NT2/D1 (cell line): ENCODE measurements at regions not wholly inside any gene's neighbourhood (a gene's known extent, or its start where the extent isn't known, plus 50 kb on each side); places are given as distances from the start of the nearest gene placed in this dataset.
A peak's percentile ranks its signal among the peaks of the same experiment; 100 is the strongest.

Source experiments
- DNase-seq: peaks from one replicate; pipeline ENCODE4 v3.0.0-alpha.2; 2011; ENCODE audit warnings: low read depth, low spot score
- H3K27me3 ChIP-seq: 2 replicates; pipeline ENCODE4 v1.6.0; 2011; ENCODE audit warnings: mild to moderate bottlenecking; ENCODE audit not compliant: insufficient read length, insufficient read depth
- H3K36me3 ChIP-seq: 2 replicates; pipeline ENCODE4 v1.6.1; 2011; ENCODE audit warnings: mild to moderate bottlenecking, low read length, mixed read lengths; ENCODE audit not compliant: insufficient read depth, insufficient read length
- H3K4me1 ChIP-seq: 2 replicates; pipeline ENCODE4 v1.5.1; 2011; ENCODE audit not compliant: insufficient read depth, insufficient read length
- H3K4me3 ChIP-seq: 2 replicates; pipeline ENCODE4 v1.5.1; 2011; ENCODE audit warnings: low read depth; ENCODE audit not compliant: insufficient read length
- H3K9ac ChIP-seq: 2 replicates; pipeline ENCODE4 v1.6.0; 2011; ENCODE audit warnings: low read depth; ENCODE audit not compliant: insufficient read length
- H3K9me3 ChIP-seq: 2 replicates; pipeline ENCODE4 v1.5.1; 2011; ENCODE audit warnings: mild to moderate bottlenecking, low read length; ENCODE audit not compliant: insufficient read depth
- SUZ12 ChIP-seq: IDR thresholded peaks from 2 replicates; pipeline ENCODE4 v1.6.1; 2011; ENCODE audit not compliant: insufficient read length, insufficient read depth; ENCODE audit errors: extremely low read depth
- YY1 ChIP-seq: IDR thresholded peaks from 2 replicates; pipeline ENCODE4 v1.6.1; 2011; ENCODE audit not compliant: insufficient read length, insufficient read depth
- ZNF274 ChIP-seq: IDR thresholded peaks from 2 replicates; pipeline ENCODE4 v1.6.1; 2011; ENCODE audit warnings: mild to moderate bottlenecking, low read depth, low read length

DNA sequence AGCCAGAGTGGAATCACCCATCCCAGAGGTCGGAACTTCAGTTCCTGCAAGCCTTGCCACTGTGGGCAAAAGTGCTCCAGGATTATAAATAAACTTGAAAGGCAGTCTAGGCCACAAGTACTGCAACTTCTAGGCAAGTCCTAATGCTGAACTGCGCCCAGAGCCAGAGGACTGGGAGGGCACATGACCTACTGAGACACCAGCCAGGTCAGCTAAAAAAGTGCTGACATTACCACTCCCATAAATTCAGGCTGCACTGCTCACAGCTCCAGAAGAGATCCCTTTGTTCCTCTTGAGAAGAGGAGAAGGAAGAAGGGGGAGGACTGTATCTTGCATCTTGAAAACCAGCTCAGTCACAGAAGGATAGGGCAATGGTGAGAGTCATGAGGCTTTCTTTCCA is 1084.1 kb upstream of the PHF14 start:
- H3K4me3 ChIP-seq: no peak overlapping the region
- no peak for DNase-seq
- H3K9ac ChIP-seq: no peak overlapping the region
- H3K4me1 ChIP-seq: no peaks in the 10 kb centered on the region
- no peaks in the 10 kb centered on the region for H3K9me3 ChIP-seq
- TF ChIP-seq YY1: no peak
- no peak for TF ChIP-seq SUZ12
- TF ChIP-seq ZNF274: no peak
- H3K27me3 ChIP-seq: no peaks in the 10 kb centered on the region
- H3K36me3 ChIP-seq: no peaks in the 10 kb centered on the region

GRCh38 chr7:9890092-9890491 is 1083.6 kb upstream of the PHF14 start:
- Histone ChIP-seq H3K36me3 (no peaks in the 10 kb centered on the region), H3K9ac (no peak overlapping the region), H3K27me3 (no peaks in the 10 kb centered on the region), H3K9me3 (no peaks in the 10 kb centered on the region), H3K4me3 (no peak overlapping the region), H3K4me1 (no peaks in the 10 kb centered on the region)
- TF ChIP-seq YY1 (no peak), ZNF274 (no peak), SUZ12 (no peak)
- peak; percentile 23 for DNase-seq

- Histone ChIP-seq H3K27me3 (no peaks in the 10 kb centered on the region), H3K36me3 (no peaks in the 10 kb centered on the region), H3K9ac (no peak overlapping the region), H3K4me1 (no peaks in the 10 kb centered on the region), H3K9me3 (no peaks in the 10 kb centered on the region), H3K4me3 (no peak overlapping the region)
- TF ChIP-seq YY1 (no peak), ZNF274 (no peak), SUZ12 (no peak)
- no peak for DNase-seq
Measured at GRCh38 chr7:9891056-9891455, 1082.6 kb upstream of the PHF14 start.

GRCh38 chr7:9900339-9900738 is 1073.3 kb upstream of the PHF14 start:
- TF ChIP-seq SUZ12: no peak
- TF ChIP-seq YY1: no peak
- TF ChIP-seq ZNF274: no peak
- Histone ChIP-seq H3K4me1 (no peaks in the 10 kb centered on the region), H3K27me3 (no peaks in the 10 kb centered on the region), H3K9ac (no peak overlapping the region), H3K9me3 (no peaks in the 10 kb centered on the region), H3K4me3 (no peak overlapping the region), H3K36me3 (no peaks in the 10 kb centered on the region)
- DNase-seq: no peak

DNA sequence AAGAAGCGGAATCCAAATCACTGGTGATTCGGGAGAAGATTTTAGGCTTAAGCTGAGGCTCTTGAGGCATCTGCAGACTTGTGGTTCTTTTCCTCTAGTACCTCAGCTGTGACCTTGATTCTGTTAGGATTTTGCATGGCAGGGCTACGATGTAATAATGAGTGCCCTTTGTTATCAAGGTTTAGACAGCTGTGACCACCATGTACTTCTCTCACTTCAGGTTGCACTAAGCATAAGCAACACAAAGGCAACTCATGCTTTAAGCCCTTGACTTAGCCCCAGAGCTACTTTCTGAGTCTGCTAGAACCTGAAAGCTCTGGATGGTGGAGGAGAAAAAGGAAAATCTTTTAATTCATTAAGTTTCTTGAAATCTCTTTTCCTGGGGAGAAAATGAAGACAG is 1052.3 kb upstream of the PHF14 start:
- TF ChIP-seq ZNF274 (no peak), YY1 (no peak), SUZ12 (no peak)
- Histone ChIP-seq H3K4me1 (no peaks in the 10 kb centered on the region), H3K9ac (no peak overlapping the region), H3K27me3 (no peaks in the 10 kb centered on the region), H3K4me3 (no peak overlapping the region), H3K36me3 (no peaks in the 10 kb centered on the region), H3K9me3 (no peaks in the 10 kb centered on the region)
- DNase-seq: no peak

GRCh38 chr7:9937944-9938631 is 1035.6 kb upstream of the PHF14 start:
- Histone ChIP-seq H3K36me3 (no peaks in the 10 kb centered on the region), H3K4me1 (no peaks in the 10 kb centered on the region), H3K4me3 (no peak overlapping the region), H3K27me3 (no peaks in the 10 kb centered on the region), H3K9ac (no peak overlapping the region), H3K9me3 (no peaks in the 10 kb centered on the region)
- no peak for DNase-seq
- TF ChIP-seq SUZ12: no peak
- no peak for TF ChIP-seq YY1
- TF ChIP-seq ZNF274: no peak

DNA sequence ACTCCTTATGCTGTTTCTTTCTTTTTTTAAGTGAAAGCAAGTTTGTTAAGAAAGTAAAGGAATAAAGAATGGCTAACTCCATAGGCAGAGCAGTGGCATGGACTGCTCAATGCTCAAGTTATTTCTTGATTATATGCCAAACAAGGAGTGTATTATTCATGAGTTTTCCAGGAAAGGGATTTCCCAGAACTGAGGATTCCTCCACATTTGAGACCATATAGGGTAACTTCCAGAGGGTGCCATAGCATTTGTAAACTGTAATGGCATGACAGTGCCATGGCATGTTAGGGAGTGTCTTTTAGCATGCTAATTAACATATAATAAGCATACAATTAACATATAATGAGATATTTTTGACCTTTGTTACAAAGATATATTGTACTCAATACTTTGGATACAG is 1034.5 kb upstream of the PHF14 start:
- no peak for DNase-seq
- H3K9ac ChIP-seq: no peak overlapping the region
- TF ChIP-seq SUZ12 (no peak), YY1 (no peak), ZNF274 (no peak)

More for the DNA sequence above, 1034.5 kb upstream of the PHF14 start:
- Histone ChIP-seq H3K9me3 (no peaks in the 10 kb centered on the region), H3K36me3 (no peaks in the 10 kb centered on the region), H3K27me3 (no peaks in the 10 kb centered on the region), H3K4me3 (no peak overlapping the region), H3K4me1 (no peaks in the 10 kb centered on the region)
